Keratinocyte (primary cell): ENCODE measurements at regions not wholly inside any gene's neighbourhood (a gene's known extent, or its start where the extent isn't known, plus 50 kb on each side); places are given as distances from the start of the nearest gene placed in this dataset.

ENCODE experiments used
- DNase-seq: peaks from one replicate; pipeline ENCODE4 v3.0.0-alpha.2; 2011; ENCODE audit warnings: low read depth, missing footprints, low spot score
- FAIRE-seq: peaks from 2 replicates; lab custom pipeline; 2011; peaks lifted over from hg19 to GRCh38; lab: Jason Lieb, UNC
- H2AFZ ChIP-seq: 2 replicates; pipeline ENCODE4 v1.6.0; 2012; ENCODE audit warnings: low read length, control low read depth, inconsistent platforms; ENCODE audit not compliant: control insufficient read depth
- H3K27ac ChIP-seq: 2 replicates; pipeline ENCODE4 v1.5.1; 2011; ENCODE audit warnings: low read length; ENCODE audit not compliant: control insufficient read depth, insufficient read depth
- H3K27me3 ChIP-seq: 3 replicates; pipeline ENCODE4 v1.6.0; 2011; ENCODE audit warnings: low read length; ENCODE audit not compliant: control insufficient read depth, insufficient read depth; ENCODE audit errors: extremely low read depth
- H3K36me3 ChIP-seq, 2 experiments: 2 replicates in 1 of 2; 3 replicates in 1 of 2; pipeline ENCODE4 v1.5.1; 2011; ENCODE audit warnings: low read length in 2 of 2, mild to moderate bottlenecking in 1 of 2; ENCODE audit not compliant: control insufficient read depth in 2 of 2, insufficient read depth in 2 of 2; ENCODE audit errors: extremely low read depth in 1 of 2
- H3K4me1 ChIP-seq: 3 replicates; pipeline ENCODE4 v1.5.1; 2011; ENCODE audit warnings: low read length; ENCODE audit not compliant: control insufficient read depth, insufficient read depth; ENCODE audit errors: extremely low read depth
- H3K4me2 ChIP-seq: 3 replicates; pipeline ENCODE4 v1.6.0; 2011; ENCODE audit warnings: low read depth, low read length; ENCODE audit not compliant: control insufficient read depth, insufficient read depth; ENCODE audit errors: extremely low read depth
- H3K4me3 ChIP-seq, 3 experiments: fragments of 200-600 bp in 1 of 3; sonication (generic) in 1 of 3; 2 replicates in 2 of 3; 3 replicates in 1 of 3; pipeline ENCODE4 v1.5.1; 2011 to 2016; ENCODE audit warnings: low read length in 3 of 3, mild to moderate bottlenecking in 3 of 3, control low read depth in 2 of 3, inconsistent platforms in 1 of 3, low read depth in 1 of 3, mixed read lengths in 1 of 3, mixed run types in 1 of 3, moderate library complexity in 1 of 3; ENCODE audit not compliant: control insufficient read depth in 2 of 3, insufficient read depth in 2 of 3; ENCODE audit errors: extremely low read depth in 1 of 3
- H3K79me2 ChIP-seq: 2 replicates; pipeline ENCODE4 v1.6.0; 2012; ENCODE audit warnings: low read length; ENCODE audit not compliant: control insufficient read depth, insufficient read depth
- H3K9ac ChIP-seq: 3 replicates; pipeline ENCODE4 v1.6.0; 2011; ENCODE audit warnings: low read length; ENCODE audit not compliant: control insufficient read depth, insufficient read depth; ENCODE audit errors: extremely low read depth
- H3K9me1 ChIP-seq: 3 replicates; pipeline ENCODE4 v1.6.0; 2011; ENCODE audit warnings: low read length; ENCODE audit not compliant: control insufficient read depth, insufficient read depth; ENCODE audit errors: extremely low read depth
- H3K9me3 ChIP-seq: 2 replicates; pipeline ENCODE4 v1.5.1; 2012; ENCODE audit warnings: low read depth, low read length; ENCODE audit not compliant: control insufficient read depth
- H4K20me1 ChIP-seq: 3 replicates; pipeline ENCODE4 v1.6.0; 2011; ENCODE audit warnings: low read length; ENCODE audit not compliant: control insufficient read depth, insufficient read depth; ENCODE audit errors: extremely low read depth
- CTCF ChIP-seq, 3 experiments: IDR thresholded peaks in 1 of 3; conservative IDR thresholded peaks in 1 of 3; optimal IDR thresholded peaks in 1 of 3; 2 replicates in 2 of 3; 3 replicates in 1 of 3; pipeline versions ENCODE3 to v1.5.1; 2011; ENCODE audit warnings: low read length in 3 of 3, mild to moderate bottlenecking in 3 of 3, moderate library complexity in 2 of 3, control low read depth in 1 of 3, inconsistent platforms in 1 of 3; ENCODE audit not compliant: insufficient read depth in 2 of 3; ENCODE audit errors: extremely low read depth in 1 of 3
- EZH2 ChIP-seq: IDR thresholded peaks from one replicate; pipeline ENCODE4 v1.6.1; 2012; ENCODE audit warnings: inconsistent platforms, mild to moderate bottlenecking, low read length, moderate library complexity
- dilution Hi-C: fragments of 300-500 bp; cut with MboI; formaldehyde crosslinking; loops from one replicate; pipeline ENCODE4 v1.7.0; 2020; ENCODE audit warnings: low sequenced_read_pairs; ENCODE audit not compliant: extremely low pct_ligation_motif_present

- TF ChIP-seq EZH2 (no peak), CTCF (optimal IDR thresholded peaks at IDR 0.05 in 1 of 3, IDR thresholded peaks at IDR 0.05 in 1 of 3, conservative IDR thresholded peaks at IDR 0.05 in 1 of 3; ENCODE audit: extremely low read depth in 1 of 3, insufficient read depth in 2 of 3, low read length in 3 of 3) (no peak)
- Histone ChIP-seq H2AFZ (peak overlapping the region; percentile 21), H3K9ac (no peak overlapping the region), H3K9me1 (no peaks in the 10 kb centered on the region), H3K79me2 (no peaks in the 10 kb centered on the region), H3K36me3 (no peaks in the 10 kb centered on the region), H3K4me3 (no peak overlapping the region), H3K27ac (no peak overlapping the region), H3K4me2 (no peak overlapping the region), H3K27me3 (no peaks in the 10 kb centered on the region), H3K9me3 (no peaks in the 10 kb centered on the region), H3K4me1 (peaks cover 27% of the 10 kb centered on the region), H4K20me1 (no peaks in the 10 kb centered on the region)
- DNase-seq (no peak), FAIRE-seq (no peak)
- dilution Hi-C loops: no loop called here
Observed at GRCh38 chr5:98104454-98105188, 668.8 kb upstream of the RGMB start.

GRCh38 chr5:98105681-98106080 lies 667.8 kb upstream of the RGMB start:
- Histone ChIP-seq H3K36me3 (no peaks in the 10 kb centered on the region), H3K4me3 (no peak overlapping the region), H2AFZ (no peak overlapping the region), H3K27me3 (no peaks in the 10 kb centered on the region), H3K4me2 (no peak overlapping the region), H3K27ac (no peak overlapping the region), H3K4me1 (peaks cover 34% of the 10 kb centered on the region), H3K79me2 (no peaks in the 10 kb centered on the region), H3K9me3 (no peaks in the 10 kb centered on the region), H4K20me1 (no peaks in the 10 kb centered on the region), H3K9ac (no peak overlapping the region), H3K9me1 (no peaks in the 10 kb centered on the region)
- DNase-seq (no peak), FAIRE-seq (no peak)
- dilution Hi-C loops: no loop called here
- TF ChIP-seq CTCF (optimal IDR thresholded peaks at IDR 0.05 in 1 of 3, IDR thresholded peaks at IDR 0.05 in 1 of 3, conservative IDR thresholded peaks at IDR 0.05 in 1 of 3; ENCODE audit: extremely low read depth in 1 of 3, insufficient read depth in 2 of 3, low read length in 3 of 3) (no peak), EZH2 (no peak)
